ENCODE measurements at regions not wholly inside any gene's neighbourhood (a gene's known extent, or its start where the extent isn't known, plus 50 kb on each side); places are given as distances from the start of the nearest gene placed in this dataset.

DNA sequence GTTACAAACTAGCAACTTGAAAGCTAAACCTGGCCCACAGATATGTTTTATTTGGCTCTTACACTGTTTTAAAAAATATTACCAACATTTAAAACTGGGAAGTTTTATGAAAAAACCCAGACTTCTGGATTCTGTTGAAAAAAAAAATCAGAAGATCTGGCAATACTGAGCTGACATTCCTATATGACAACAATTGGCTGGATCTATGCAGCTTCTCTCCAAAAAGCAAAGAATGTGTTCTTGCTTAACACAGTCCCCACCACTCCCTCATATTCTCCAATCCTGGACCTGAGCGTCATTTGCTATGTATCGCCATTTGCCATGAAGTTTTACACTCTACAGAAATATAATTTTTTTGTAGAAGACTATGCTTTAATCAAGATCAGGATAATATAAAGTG is 859.6 kb downstream of the LTN1 start:
- TF ChIP-seq, protein P1, sequence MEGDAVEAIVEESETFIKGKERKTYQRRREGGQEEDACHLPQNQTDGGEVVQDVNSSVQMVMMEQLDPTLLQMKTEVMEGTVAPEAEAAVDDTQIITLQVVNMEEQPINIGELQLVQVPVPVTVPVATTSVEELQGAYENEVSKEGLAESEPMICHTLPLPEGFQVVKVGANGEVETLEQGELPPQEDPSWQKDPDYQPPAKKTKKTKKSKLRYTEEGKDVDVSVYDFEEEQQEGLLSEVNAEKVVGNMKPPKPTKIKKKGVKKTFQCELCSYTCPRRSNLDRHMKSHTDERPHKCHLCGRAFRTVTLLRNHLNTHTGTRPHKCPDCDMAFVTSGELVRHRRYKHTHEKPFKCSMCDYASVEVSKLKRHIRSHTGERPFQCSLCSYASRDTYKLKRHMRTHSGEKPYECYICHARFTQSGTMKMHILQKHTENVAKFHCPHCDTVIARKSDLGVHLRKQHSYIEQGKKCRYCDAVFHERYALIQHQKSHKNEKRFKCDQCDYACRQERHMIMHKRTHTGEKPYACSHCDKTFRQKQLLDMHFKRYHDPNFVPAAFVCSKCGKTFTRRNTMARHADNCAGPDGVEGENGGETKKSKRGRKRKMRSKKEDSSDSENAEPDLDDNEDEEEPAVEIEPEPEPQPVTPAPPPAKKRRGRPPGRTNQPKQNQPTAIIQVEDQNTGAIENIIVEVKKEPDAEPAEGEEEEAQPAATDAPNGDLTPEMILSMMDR (IDR thresholded peaks at IDR 0.05; ENCODE audit: low read depth, low read length, poor library complexity, severe bottlenecking), result no peak
- TF ChIP-seq EZH2phosphoT487 (IDR thresholded peaks at IDR 0.05; ENCODE audit: borderline replicate concordance, low read length), result no peak
